HepG2 (cell line): ENCODE measurements at regions not wholly inside any gene's neighbourhood (a gene's known extent, or its start where the extent isn't known, plus 50 kb on each side); places are given as distances from the start of the nearest gene placed in this dataset.

Source experiments
- AGO1 ChIP-seq: fragments of 200-400 bp; formaldehyde crosslinking; IDR thresholded peaks from 2 replicates; pipeline ENCODE4 v1.6.1; 2017; ENCODE audit warnings: mild to moderate bottlenecking, low read depth, low read length, moderate library complexity; ENCODE audit not compliant: poor library complexity, severe bottlenecking
- NFE2 ChIP-seq: sonication (generic); formaldehyde crosslinking; IDR thresholded peaks from 2 replicates; pipeline ENCODE4 v1.4.0; 2020; ENCODE audit warnings: missing genetic modification reagents
- POLR2AphosphoS2 ChIP-seq: IDR thresholded peaks from 2 replicates; pipeline ENCODE4 v1.6.1; 2011; ENCODE audit warnings: low read depth, low read length, improper control_type of control experiment
- RBAK ChIP-seq: sonication (generic); formaldehyde crosslinking; IDR thresholded peaks from 2 replicates; pipeline ENCODE4 v1.5.1; 2020; ENCODE audit warnings: mild to moderate bottlenecking, missing genetic modification reagents
- ZBTB40 ChIP-seq, 2 experiments: fragments of 450-650 bp in 1 of 2; sonication (generic) in 1 of 2; formaldehyde crosslinking in 1 of 2; IDR thresholded peaks; 2 replicates each; pipeline versions ENCODE4 v1.6.1 to v1.8.0; 2016 to 2022; ENCODE audit warnings: antibody characterized with exemption in 1 of 2, mild to moderate bottlenecking in 1 of 2, missing genetic modification reagents in 1 of 2
- ZBTB46 ChIP-seq: sonication (generic); formaldehyde crosslinking; IDR thresholded peaks from 2 replicates; pipeline ENCODE4 v1.4.0; 2020; ENCODE audit warnings: mild to moderate bottlenecking, missing genetic modification reagents, borderline replicate concordance
- ZNF788 ChIP-seq: sonication (generic); formaldehyde crosslinking; IDR thresholded peaks from 2 replicates; pipeline ENCODE4 v1.5.0; 2020; ENCODE audit warnings: mild to moderate bottlenecking, missing genetic modification reagents, borderline replicate concordance

DNA sequence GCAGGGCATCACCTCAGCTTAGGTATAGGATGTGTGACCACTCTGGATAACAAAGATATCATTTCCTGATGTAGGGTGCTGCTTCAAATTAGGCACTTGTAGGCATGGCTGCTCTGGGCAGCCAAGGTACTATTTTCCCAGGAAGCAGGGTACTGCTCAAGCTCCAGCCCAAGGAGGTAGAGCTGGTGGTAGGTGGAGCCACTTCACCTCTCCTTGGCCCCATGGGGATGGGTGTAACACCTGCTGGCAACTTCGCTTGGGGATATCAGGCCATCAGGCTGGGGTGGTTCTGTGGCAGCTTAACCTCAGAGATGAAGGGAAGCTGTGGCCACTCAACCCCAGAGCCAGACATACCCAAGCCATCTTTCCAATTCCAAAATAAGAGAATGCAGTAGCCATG is 147.1 kb upstream of the IGF1R start (continued):
- TF ChIP-seq ZBTB40 (IDR thresholded peaks at IDR 0.05) (no peak), ZBTB40 (CRISPR knock-in tag; IDR thresholded peaks at IDR 0.05) (no peak), ZBTB46 (no peak), ZNF788 (CRISPR knock-in tag) (no peak), AGO1 (no peak), NFE2 (no peak), RBAK (CRISPR knock-in tag) (no peak), POLR2AphosphoS2 (no peak)
